ENCODE measurements at regions not wholly inside any gene's neighbourhood (a gene's known extent, or its start where the extent isn't known, plus 50 kb on each side); places are given as distances from the start of the nearest gene placed in this dataset.

DNA sequence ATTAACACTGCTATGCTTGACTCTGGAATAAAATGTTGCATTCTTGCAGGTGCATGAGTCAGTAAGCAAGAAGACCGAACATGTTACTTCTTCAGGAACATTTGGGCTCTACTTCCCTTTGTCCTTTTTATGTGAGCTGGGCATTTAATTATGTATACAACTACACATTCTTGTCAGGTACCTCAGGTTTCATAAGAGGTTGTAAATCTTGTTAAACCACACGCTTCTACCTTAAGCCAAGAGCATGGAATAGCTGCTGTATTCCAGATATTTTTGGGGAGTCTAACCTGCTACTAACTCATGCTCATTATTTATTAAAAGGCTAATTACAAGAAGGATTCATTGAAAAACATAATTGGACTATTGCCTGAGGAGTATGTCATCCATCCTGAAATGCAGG, 414.2 kb upstream of the KLF6 start:
- DNase-seq (ENCODE audit: low spot score) = no peak

DNA sequence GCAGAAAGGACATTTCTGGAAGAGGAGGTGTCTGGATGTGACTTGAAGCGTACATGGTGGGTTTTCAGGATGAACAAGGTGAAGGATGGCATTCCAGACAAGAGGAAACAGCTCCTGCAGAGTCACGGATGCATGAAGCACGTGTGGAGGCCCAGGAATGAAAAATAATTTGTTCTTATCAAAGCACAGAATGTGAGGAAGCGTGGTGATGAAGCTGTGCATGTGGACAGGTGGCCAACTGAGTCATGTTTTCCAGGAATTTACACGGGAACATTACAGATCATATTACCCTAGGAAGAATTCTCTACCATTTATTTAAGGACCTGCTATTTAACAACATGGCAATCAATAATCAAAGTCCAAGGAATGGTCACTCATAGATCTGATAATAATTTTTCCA, 413.2 kb upstream of the KLF6 start:
- DNase-seq (ENCODE audit: low spot score) = no peak

- DNase-seq (ENCODE audit: low spot score) = no peak
These were observed 412.7 kb upstream of the KLF6 start for GRCh38 chr10:4197676-4198075.

DNA sequence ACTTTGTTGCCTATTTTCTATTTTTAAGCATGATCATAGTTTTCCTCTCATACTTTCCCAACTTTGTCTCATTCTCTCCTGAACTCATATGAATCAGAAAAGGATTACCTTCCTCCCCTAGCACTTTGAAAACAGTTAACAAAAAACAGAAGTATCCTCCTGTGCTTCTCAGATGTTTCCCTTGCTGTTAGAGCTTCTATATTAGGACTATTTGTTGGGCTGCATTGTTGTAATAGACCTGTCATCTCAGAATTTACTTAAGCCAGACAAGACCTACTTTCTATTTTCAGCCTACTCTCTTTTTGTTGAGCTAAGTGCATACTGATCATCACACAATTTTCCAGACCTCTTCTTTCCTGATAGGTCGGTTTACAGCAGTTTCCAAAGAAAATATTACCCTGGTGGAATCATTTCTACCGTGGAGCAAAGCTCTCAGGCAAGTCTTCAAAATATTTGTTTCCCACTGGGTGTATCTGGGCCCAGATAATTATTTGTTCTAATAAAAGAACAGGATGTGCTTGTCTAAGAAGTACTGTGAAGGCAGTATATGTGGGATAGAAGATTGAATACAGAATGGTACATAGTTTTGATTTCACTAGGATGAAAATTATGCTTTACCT, 411.9 kb upstream of the KLF6 start:
- no peak for DNase-seq (ENCODE audit: low spot score)

GRCh38 chr10:4196183-4196582, 411.2 kb upstream of the KLF6 start:
- DNase-seq (ENCODE audit: low spot score) = no peak

DNA sequence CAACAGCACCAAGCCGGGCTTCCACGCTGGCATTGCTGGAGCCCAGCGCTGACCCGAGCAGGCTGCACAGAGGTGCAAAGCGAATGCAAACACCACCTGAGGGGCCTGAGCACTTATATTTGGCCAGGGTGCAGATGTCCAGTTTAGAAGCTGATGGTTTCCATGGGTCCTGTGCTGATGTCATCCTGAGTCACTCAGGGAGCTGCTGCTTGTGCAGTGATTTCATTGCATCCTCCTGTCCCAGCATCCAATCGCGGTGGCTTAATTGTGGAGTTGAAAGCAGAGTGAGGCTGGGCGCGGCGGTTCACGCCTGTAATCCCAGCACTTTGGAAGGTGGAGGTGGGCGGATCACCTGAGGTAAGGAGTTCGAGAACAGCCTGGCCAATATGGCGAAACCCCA, 410.2 kb upstream of the KLF6 start:
- DNase-seq (ENCODE audit: low spot score) = no peak

DNA sequence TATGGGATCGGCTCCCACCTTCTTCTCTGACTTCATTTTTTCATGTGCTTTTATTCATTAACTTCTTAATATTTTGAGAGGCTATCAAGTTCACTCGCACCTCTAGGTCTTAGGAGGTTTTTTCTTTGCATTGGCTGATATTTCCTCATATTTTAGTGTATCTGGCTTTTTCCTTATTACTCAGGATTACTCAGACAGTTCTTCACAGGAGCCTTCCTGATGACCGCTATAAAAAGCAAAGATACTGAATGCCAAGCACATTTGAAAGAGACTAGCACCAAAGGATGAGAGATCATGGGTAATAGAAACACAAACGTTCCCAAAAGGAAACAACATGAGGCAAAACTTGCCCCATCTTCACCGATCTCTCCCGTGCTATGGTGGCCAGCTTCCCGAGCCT, 409.2 kb upstream of the KLF6 start:
- DNase-seq (ENCODE audit: low spot score) = no peak

DNA sequence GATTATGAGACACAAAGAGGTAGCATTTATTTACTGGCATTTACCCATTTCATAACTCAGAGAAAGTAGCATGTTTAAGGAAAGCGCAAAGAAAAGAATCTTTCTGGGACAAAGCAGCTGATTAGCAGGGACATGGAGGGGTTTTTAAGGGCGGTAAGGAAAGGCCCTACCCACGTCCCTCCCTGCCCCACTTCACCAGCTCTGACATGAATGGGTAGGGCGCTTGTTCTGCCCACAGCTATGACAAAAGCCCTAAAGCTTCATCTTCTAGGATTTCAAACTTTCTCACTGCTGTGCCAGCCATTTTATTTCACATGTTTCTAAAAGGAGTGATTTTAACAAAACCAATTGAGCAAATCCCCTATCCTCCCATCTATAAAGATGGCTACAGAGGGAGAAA, 406.9 kb upstream of the KLF6 start:
- no peak for DNase-seq (ENCODE audit: low spot score)

- no peak for DNase-seq (ENCODE audit: low spot score)
These were observed 406.3 kb upstream of the KLF6 start for GRCh38 chr10:4191354-4191753.

- DNase-seq (ENCODE audit: low spot score) = no peak
These were observed 405.9 kb upstream of the KLF6 start for GRCh38 chr10:4190876-4191275.

DNA sequence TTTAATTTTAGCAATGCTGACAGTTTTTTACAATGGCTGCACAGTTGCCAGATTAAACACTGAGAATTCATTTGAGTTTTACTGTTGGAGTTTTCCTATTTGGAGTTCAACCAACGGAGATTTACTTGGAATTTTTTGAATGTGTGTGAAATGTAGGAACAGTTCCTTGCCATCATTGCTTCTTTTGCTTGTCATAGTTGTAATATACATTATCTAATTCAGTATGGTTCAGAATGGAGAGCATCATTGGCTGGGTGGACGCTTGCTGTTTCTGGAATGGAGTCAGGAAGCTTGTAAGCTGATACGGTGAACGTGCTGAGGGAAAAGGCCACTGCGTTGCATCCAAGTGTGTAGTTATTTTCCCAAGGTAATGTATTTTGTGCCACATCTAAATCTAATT, 404.3 kb upstream of the KLF6 start:
- DNase-seq (ENCODE audit: low spot score) = no peak

- DNase-seq (ENCODE audit: low spot score) = no peak
These were observed 403.4 kb upstream of the KLF6 start for GRCh38 chr10:4188406-4188805.

DNA sequence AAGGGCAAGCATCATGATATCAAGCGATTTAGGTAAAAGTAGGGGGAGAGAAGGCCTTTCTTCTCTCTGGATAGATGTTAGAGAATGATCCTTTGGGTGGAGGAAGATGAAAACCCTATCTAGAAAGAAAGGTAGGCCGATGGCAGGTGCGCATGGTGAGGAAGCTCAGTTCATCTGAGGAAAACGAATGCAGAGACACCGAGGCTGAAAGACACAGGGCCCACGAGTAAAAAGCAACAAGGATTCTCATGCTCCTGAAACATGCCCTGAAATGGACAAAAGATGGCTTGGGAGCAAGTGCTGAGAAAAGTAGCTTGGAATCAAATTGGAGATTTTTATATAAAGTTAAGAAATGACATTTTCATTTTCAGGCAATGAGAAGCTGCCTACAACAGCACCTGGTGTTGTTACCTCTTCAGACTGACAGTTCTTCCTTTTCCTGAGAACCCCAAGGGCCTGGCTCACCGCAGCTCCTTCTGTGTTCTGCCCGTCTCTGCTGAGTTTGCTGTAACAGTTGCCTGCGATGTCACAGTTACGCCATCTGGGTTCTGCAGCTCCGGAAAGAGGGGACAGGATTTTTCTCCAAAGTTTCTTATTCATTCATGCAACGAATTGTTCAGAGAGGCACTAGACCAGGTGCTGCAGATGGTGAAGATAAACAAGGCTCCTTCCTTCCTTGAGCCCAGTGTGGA, 402.0 kb upstream of the KLF6 start:
- no peak for DNase-seq (ENCODE audit: low spot score)

- DNase-seq (ENCODE audit: low spot score) = no peak
These were observed 398.8 kb upstream of the KLF6 start for GRCh38 chr10:4183761-4184261.

DNA sequence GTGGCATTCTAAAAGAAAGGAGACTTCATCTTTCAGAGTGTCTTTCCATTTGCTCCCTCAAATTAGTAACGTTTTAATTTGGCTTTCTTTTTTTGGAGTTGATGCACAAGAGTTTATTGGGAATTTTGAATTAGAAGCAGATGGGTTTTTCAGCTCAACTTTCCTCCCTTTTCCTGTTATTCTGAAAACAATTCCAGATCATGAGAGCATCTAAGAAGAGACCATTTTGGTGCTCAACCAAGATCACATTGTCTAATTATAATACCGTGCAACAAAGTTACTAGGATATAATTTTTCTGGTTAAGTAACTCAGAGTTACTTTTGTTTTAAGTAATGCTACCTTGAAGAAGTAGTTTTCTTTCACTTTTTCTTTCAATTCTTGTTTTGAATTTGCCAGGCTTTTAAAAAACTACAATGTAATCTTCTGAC, 396.6 kb upstream of the KLF6 start:
- DNase-seq (ENCODE audit: low spot score) = no peak

GRCh38 chr10:4181081-4181480, 396.1 kb upstream of the KLF6 start:
- no peak for DNase-seq (ENCODE audit: low spot score)

DNA sequence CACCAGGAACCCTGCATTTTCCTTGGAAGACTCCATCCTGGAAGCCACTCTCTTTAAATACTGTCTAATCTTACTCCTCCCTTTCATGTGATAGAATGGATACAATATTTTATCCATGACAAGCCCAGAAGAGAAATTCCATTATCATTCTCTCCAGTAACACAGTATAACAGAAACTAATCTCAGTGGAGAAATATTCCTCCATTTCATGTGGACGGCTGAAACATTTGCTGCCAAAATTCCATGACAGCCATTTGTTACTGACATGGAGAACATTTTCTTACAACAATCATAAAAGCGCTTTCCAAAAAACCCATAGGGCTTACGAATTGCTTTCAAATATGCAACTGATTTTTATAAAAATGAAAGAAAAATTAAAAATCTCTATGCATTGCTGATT, 392.8 kb upstream of the KLF6 start:
- no peak for DNase-seq (ENCODE audit: low spot score)

- DNase-seq (ENCODE audit: low spot score) = no peak
These were observed 391.7 kb upstream of the KLF6 start for GRCh38 chr10:4176500-4177281.

DNA sequence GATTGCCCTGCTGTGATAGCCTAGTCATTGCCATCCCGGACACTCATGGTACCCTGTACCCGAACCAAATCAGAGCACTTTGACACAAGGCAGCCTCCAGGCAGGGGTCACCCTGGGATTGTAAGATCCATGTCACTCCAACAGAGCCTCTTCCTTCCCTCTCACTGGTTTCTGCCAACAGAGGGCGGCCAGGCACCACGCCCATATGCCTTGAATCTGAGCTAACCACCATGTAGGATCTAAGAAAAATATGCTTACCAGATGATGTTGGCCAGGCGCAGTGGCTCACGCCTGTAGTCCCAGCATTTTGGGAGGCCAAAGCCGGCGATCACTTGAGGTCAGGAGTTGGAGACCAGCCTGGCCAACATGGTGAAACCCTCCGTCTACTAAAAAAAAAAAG, 389.2 kb upstream of the KLF6 start:
- DNase-seq (ENCODE audit: low spot score) = no peak

DNA sequence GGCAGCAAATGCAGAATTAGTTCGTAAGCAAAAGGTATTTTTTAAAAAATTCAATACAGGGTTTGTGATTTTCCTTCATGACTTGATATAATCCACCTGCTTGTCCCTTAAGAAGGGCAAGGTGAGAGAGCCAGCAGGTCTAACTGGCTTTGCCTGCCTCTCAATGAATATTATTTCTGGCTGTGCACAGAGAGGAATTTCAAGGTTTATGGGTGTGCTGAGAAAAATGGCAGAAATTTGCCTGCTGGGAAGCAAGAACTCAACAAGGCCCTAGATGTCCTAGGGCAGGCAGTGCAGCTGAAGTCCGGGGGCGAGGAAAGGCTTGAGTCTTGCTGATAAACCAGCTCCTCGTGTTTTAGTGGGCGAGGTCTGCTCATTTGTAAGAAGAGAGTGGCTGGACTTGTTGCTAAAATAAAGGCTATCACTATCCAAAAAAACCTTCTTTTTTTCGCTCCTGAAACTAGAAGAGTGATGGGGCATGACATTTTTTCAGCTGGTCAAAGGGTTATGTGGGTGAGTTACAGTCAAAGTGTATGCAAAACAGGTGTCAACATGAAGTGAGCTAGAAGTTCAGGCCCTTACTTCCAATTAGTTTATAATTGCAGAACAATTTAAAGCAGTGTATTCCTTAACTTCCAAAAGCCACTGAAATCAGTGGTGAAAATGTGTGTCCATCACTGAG, 385.8 kb upstream of the KLF6 start:
- DNase-seq (ENCODE audit: low spot score) = no peak

DNA sequence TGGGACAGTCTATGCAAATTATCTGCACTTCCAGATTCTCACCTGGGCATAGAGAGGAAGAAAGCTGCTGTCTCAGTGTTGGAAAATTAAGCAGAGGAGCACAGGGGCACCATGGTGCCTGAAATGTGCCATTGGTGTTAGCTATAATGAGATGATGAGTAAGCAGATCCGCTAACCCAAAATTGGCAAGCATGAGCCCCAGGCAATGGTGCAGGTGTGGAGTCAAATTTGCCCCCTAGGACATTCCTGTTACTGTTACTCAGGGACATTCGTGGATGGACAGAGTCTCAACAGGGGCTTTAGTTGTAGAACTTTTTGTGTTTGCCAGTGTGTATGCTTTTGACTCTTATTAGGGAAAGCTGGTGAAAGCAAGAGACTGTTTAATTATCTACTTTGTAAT, 385.2 kb upstream of the KLF6 start:
- no peak for DNase-seq (ENCODE audit: low spot score)

DNA sequence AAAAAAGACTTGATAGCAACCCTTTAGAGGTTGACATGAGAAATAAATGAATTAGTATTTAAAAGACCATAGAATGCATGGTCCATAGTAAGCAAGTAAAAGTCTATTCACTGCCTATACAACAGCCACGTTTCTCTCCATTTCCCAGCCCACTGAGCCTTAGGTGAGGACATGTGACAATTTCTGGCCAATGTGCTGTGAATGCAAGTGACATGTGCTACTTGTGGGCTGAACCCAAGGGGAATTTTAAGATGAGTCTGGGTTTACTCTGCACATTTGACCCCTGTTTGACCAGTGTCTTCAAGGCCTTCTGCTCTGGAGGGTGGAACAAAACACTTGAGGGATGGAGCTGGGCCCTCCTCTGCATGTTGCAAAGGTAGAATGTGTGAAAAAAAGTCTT, 384.4 kb upstream of the KLF6 start:
- no peak for DNase-seq (ENCODE audit: low spot score)
